ENCODE measurements at regions not wholly inside any gene's neighbourhood (a gene's known extent, or its start where the extent isn't known, plus 50 kb on each side); places are given as distances from the start of the nearest gene placed in this dataset.
A peak's percentile ranks its signal among the peaks of the same experiment; 100 is the strongest.

DNA sequence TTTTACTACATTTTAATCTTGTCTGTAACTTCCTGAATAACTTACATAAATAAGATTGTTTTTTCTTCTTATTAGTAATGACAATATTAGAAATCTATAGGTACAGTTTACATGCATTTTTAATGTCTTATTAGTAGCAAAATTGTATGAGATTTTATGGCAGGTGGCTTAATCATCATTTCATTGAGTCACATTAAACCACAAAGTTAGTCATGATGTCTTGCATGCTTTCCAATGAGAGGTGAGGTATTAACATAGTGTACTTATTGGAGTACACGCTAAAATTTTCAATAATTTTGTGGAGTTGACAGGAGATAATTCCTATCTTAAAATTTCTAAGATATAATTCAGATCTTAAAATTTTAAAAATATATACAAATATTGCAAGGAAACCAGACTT, 989.6 kb upstream of the ARRDC3 start:
- Histone ChIP-seq H3K27ac (ENCODE audit: low read depth, low read length) (no peak overlapping the region), H3K4me3 (ENCODE audit: low read depth, low read length) (no peak overlapping the region), H2AFZ (ENCODE audit: low read length, unreplicated experiment) (no peak overlapping the region)

DNA sequence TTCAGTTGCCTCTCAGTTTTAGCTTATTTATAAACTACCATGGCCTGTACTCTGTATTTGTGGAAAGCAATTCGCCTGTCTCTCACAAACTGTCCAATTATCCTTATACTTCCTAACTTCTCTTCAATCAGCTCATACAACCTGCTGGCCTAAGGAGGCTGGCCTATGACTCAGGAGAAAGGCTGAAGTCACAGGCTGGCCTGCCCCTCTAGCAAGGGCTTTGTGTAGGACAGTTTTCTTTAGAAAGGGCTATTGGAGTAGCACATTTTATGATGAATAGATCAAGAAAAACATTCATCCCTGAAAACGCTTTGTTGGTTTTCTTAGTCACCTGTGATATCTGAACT, 988.7 kb upstream of the ARRDC3 start:
- H3K27me3 ChIP-seq (ENCODE audit: insufficient read depth, low read length), result no peaks in the 10 kb centered on the region
- H2AFZ ChIP-seq (ENCODE audit: low read length, unreplicated experiment), result peak overlapping the region; percentile 48
- peaks cover 14% of the 10 kb centered on the region for H3K4me1 ChIP-seq (ENCODE audit: control insufficient read depth, insufficient read depth, low read length, unreplicated experiment)
- no peaks in the 10 kb centered on the region for H3K36me3 ChIP-seq (ENCODE audit: insufficient read depth, low read length)
- H3K27ac ChIP-seq (ENCODE audit: low read depth, low read length), result 0 out of 2 replicates have a peak overlapping the region, but pooled peaks have one; percentile 3
- H3K79me2 ChIP-seq (ENCODE audit: control insufficient read depth, insufficient read depth, low read length, unreplicated experiment), result no peaks in the 10 kb centered on the region
- H3K4me3 ChIP-seq (ENCODE audit: low read depth, low read length), result no peak overlapping the region

More for the DNA sequence above, 989.6 kb upstream of the ARRDC3 start:
- H3K4me1 ChIP-seq (ENCODE audit: control insufficient read depth, insufficient read depth, low read length, unreplicated experiment), result peaks cover 14% of the 10 kb centered on the region
- H3K36me3 ChIP-seq (ENCODE audit: insufficient read depth, low read length), result no peaks in the 10 kb centered on the region
- H3K27me3 ChIP-seq (ENCODE audit: insufficient read depth, low read length), result no peaks in the 10 kb centered on the region
- H3K79me2 ChIP-seq (ENCODE audit: control insufficient read depth, insufficient read depth, low read length, unreplicated experiment), result no peaks in the 10 kb centered on the region

DNA sequence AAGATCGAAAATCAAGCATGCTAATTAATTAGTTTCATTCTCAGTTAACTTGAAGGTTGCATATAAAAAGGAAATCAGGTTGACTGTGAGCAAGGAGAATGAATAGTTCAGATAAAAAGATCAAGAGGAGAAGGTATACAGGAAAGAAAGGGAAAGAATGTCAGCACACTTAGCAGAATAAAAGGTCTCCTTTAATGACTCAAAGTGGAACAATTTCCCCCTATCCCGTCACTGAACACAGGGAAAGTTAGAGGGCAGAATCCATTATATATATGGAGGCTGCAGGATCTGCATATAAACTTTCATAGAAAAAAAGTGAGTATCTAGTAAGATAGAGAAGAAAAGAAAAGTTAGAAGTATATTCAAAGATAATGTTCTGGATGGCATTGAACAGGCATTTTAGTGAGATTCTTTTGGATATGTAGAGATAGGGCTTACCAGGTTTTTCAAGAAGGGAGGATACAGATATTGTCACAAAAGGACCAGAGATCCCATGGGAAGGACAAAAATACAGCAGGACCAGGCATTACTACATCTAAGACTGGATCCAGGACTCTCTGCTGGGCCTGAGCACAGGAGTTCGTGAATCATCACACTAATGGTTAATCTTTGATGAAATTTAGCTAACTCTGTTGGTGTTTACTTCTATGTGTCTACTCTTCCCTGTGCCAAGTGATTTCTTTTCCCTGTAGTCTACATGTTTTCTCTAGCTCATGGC, 988.2 kb upstream of the ARRDC3 start:
- Histone ChIP-seq H3K4me3 (ENCODE audit: low read depth, low read length) (no peak overlapping the region), H3K36me3 (ENCODE audit: insufficient read depth, low read length) (no peaks in the 10 kb centered on the region), H3K79me2 (ENCODE audit: control insufficient read depth, insufficient read depth, low read length, unreplicated experiment) (no peaks in the 10 kb centered on the region), H3K27ac (ENCODE audit: low read depth, low read length) (no peak overlapping the region), H2AFZ (ENCODE audit: low read length, unreplicated experiment) (peak overlapping the region; percentile 48), H3K27me3 (ENCODE audit: insufficient read depth, low read length) (no peaks in the 10 kb centered on the region), H3K4me1 (ENCODE audit: control insufficient read depth, insufficient read depth, low read length, unreplicated experiment) (peaks cover 14% of the 10 kb centered on the region)

DNA sequence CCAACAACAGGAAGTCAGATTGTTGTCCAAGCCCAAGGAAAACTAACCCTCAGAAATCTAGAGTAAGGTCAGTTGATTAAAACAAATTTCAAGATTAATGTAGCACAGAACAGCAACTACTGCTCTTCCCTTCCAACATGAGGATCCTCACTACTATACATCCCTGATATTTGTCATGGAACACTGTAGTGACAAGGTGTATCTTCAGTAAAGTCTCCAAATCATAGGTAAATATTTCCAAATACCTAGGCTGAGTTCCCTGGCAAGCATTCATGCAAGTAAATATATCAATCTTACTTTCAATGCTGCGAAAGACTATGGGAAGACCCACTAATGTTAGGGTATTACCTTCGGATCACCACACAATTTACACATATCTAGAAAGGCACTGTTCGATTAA, 986.9 kb upstream of the ARRDC3 start:
- H3K36me3 ChIP-seq (ENCODE audit: insufficient read depth, low read length), result no peaks in the 10 kb centered on the region
- no peak overlapping the region for H3K27ac ChIP-seq (ENCODE audit: low read depth, low read length)
- no peaks in the 10 kb centered on the region for H3K79me2 ChIP-seq (ENCODE audit: control insufficient read depth, insufficient read depth, low read length, unreplicated experiment)
- H3K27me3 ChIP-seq (ENCODE audit: insufficient read depth, low read length), result no peaks in the 10 kb centered on the region
- no peak overlapping the region for H2AFZ ChIP-seq (ENCODE audit: low read length, unreplicated experiment)
- no peak overlapping the region for H3K4me3 ChIP-seq (ENCODE audit: low read depth, low read length)
- peaks cover 14% of the 10 kb centered on the region for H3K4me1 ChIP-seq (ENCODE audit: control insufficient read depth, insufficient read depth, low read length, unreplicated experiment)

DNA sequence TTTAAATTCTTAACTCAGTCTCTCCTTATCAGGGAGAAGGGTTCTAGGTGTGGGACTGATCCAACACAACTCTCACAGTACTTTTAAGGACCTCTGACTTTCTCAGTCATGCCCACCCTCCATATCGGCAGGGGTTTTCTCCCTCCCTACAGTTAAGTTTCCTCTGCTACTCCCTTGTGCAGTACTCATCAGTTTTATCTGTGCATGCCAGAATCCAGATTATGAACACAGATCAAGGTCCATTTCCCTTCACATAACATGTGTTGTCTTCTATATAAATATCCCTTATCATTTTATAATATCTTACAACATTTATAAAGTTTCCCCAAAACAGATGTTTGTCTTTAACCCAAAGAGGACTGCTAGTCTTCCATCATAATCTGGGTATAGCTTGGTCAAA, 986.5 kb upstream of the ARRDC3 start:
- Histone ChIP-seq H2AFZ (ENCODE audit: low read length, unreplicated experiment) (no peak overlapping the region), H3K27ac (ENCODE audit: low read depth, low read length) (no peak overlapping the region), H3K36me3 (ENCODE audit: insufficient read depth, low read length) (no peaks in the 10 kb centered on the region), H3K79me2 (ENCODE audit: control insufficient read depth, insufficient read depth, low read length, unreplicated experiment) (no peaks in the 10 kb centered on the region), H3K4me3 (ENCODE audit: low read depth, low read length) (no peak overlapping the region), H3K27me3 (ENCODE audit: insufficient read depth, low read length) (no peaks in the 10 kb centered on the region), H3K4me1 (ENCODE audit: control insufficient read depth, insufficient read depth, low read length, unreplicated experiment) (peaks cover 14% of the 10 kb centered on the region)

DNA sequence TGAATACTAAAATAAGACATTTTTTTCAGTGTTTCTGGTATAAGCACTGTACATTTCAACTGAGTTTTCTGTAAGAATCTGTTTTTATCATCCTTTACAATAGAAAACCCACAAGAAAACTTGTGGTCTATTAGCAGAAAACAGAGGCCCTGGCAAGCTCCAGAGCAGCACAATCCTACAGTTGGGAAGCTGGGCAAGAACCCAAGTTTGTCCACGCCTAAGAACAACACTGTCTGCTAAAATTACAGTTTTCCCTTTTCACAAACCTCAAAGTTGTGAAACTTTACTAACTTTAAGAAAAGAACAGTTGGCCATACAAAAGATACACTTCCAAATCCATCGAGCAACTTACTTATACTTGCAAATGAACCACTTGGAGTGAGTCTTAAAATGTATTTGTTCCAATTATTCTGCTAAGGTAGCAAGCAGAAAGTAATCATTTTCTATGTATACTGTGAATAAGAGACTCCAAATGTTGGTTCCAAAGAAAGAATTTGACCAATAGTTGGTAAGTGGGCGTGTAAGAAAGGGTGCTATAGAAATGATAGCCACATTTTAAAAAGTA, 982.0 kb upstream of the ARRDC3 start:
- H3K27ac ChIP-seq (ENCODE audit: low read depth, low read length), result no peak overlapping the region

DNA sequence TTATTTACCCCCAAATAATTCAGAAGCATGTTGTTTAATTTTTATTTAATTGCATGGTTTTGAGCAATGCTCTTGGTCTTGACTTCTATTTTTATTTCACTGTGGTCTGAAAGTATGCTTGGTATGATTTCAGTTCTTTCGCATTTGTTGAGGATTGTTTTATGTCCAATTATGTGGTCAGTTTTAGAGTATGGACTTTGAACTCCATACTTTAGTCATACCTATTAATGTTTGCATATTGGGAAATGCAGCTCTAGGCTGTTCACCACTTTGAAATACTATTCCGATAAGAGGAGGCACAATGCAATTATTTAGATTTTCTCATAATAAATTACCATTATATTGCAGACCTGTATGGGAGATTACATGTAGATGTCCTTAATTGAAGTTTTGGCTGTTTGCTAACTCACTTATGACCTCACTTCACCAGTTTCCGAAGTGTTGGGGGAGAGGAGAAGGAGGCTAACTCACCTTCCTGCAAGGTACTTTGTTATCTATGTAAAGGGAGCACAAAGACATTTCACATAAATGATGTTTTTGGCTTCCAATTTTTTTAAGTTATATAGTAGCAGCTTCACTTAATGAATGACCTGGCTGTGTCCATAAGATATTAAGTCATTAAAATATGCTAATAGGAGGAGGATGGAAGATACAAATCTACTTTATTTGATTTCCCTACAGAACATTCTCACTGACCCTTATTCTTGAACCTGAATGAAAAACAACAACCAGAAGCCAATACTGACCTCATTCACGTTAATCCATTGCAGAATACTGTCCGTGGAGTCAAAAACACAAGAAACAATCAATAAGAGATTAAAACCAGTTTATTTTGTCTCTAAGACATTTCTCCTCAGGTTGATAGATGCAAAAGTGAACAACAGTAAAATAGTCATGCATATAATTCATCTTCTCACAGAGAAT, 970.3 kb upstream of the ARRDC3 start:
- Histone ChIP-seq H3K27me3 (ENCODE audit: insufficient read depth, low read length) (no peaks in the 10 kb centered on the region), H3K36me3 (ENCODE audit: insufficient read depth, low read length) (no peaks in the 10 kb centered on the region), H3K4me3 (ENCODE audit: low read depth, low read length) (no peak overlapping the region), H2AFZ (ENCODE audit: low read length, unreplicated experiment) (no peak overlapping the region), H3K4me1 (ENCODE audit: control insufficient read depth, insufficient read depth, low read length, unreplicated experiment) (no peaks in the 10 kb centered on the region), H3K27ac (ENCODE audit: low read depth, low read length) (no peak overlapping the region), H3K79me2 (ENCODE audit: control insufficient read depth, insufficient read depth, low read length, unreplicated experiment) (no peaks in the 10 kb centered on the region)

More for the DNA sequence above, 982.0 kb upstream of the ARRDC3 start:
- Histone ChIP-seq H2AFZ (ENCODE audit: low read length, unreplicated experiment) (no peak overlapping the region), H3K36me3 (ENCODE audit: insufficient read depth, low read length) (no peaks in the 10 kb centered on the region), H3K4me1 (ENCODE audit: control insufficient read depth, insufficient read depth, low read length, unreplicated experiment) (no peaks in the 10 kb centered on the region), H3K27me3 (ENCODE audit: insufficient read depth, low read length) (no peaks in the 10 kb centered on the region), H3K4me3 (ENCODE audit: low read depth, low read length) (no peak overlapping the region), H3K79me2 (ENCODE audit: control insufficient read depth, insufficient read depth, low read length, unreplicated experiment) (no peaks in the 10 kb centered on the region)

DNA sequence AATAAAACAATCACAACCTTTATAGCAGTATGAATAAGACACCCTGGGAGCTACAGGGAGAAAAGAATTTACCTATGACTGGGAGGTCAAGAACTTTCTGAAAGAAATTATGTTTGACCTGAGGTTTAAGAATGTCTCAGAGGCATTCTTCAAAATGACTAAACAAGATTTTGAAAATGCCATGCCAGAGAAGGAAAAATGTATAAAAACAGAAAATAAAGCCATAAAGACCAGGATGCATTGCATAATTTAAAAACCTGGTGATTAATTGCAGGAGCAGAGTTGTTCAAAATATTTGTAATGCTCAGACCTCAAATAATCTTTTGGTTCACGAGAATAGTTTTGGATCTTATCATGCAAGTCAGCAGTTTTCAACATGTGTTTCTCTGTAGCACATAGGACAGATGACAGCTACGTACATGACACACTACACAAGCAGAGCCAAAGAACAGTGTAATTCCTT, 954.7 kb upstream of the ARRDC3 start:
- Histone ChIP-seq H3K4me1 (ENCODE audit: control insufficient read depth, insufficient read depth, low read length, unreplicated experiment) (peaks cover 11% of the 10 kb centered on the region), H3K79me2 (ENCODE audit: control insufficient read depth, insufficient read depth, low read length, unreplicated experiment) (no peaks in the 10 kb centered on the region), H3K4me3 (ENCODE audit: low read depth, low read length) (no peak overlapping the region), H3K27me3 (ENCODE audit: insufficient read depth, low read length) (no peaks in the 10 kb centered on the region), H3K27ac (ENCODE audit: low read depth, low read length) (peak overlapping the region; percentile 36), H2AFZ (ENCODE audit: low read length, unreplicated experiment) (peak overlapping the region; percentile 31), H3K36me3 (ENCODE audit: insufficient read depth, low read length) (no peaks in the 10 kb centered on the region)

DNA sequence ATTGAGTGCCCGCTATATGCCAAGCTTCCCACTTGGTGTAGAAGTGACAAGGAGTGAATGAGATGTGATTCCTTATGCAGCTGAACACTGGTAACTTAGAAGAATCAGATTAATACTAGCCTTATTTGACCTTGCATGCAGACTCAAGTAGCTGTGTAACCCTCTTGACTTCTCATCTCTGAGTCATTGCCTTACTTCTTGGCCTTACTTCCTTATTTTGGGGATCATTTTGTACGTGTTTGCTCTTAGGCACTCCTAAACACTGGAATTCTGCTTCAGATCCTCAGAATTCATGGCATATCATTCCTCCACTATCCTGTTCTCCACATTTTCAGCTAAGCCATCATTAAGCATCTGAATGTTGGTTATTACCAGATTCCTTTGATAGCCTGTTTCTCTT, 948.9 kb upstream of the ARRDC3 start:
- Histone ChIP-seq H3K4me3 (ENCODE audit: low read depth, low read length) (peak overlapping the region; percentile 39; the same call in 1 of the 2 replicates), H3K27me3 (ENCODE audit: insufficient read depth, low read length) (no peaks in the 10 kb centered on the region), H3K36me3 (ENCODE audit: insufficient read depth, low read length) (no peaks in the 10 kb centered on the region), H3K27ac (ENCODE audit: low read depth, low read length) (peak overlapping the region; percentile 49), H3K4me1 (ENCODE audit: control insufficient read depth, insufficient read depth, low read length, unreplicated experiment) (peaks cover 15% of the 10 kb centered on the region), H2AFZ (ENCODE audit: low read length, unreplicated experiment) (peak overlapping the region; percentile 69), H3K79me2 (ENCODE audit: control insufficient read depth, insufficient read depth, low read length, unreplicated experiment) (no peaks in the 10 kb centered on the region)

DNA sequence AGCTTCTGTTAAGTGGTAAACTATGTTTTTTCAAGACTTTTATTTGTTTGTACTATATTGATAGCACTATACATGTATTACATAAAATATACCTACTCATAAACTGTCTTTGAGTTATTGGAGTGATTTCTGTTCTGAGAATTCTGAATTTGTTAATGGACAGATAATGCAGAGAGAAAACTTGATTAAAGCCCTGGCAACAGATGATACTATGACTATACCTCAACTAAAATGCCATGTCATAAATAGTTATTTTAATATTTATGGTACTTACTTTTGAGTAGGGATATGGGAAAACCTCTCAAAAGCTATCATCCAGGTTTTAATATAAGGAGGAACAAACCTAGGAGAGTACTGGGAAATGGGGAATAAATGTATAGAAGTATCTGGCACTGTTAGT, 947.2 kb upstream of the ARRDC3 start:
- peaks cover 14% of the 10 kb centered on the region for H3K4me1 ChIP-seq (ENCODE audit: control insufficient read depth, insufficient read depth, low read length, unreplicated experiment)
- H3K27me3 ChIP-seq (ENCODE audit: insufficient read depth, low read length), result no peaks in the 10 kb centered on the region
- H3K4me3 ChIP-seq (ENCODE audit: low read depth, low read length), result no peak overlapping the region
- no peak overlapping the region for H3K27ac ChIP-seq (ENCODE audit: low read depth, low read length)
- no peaks in the 10 kb centered on the region for H3K36me3 ChIP-seq (ENCODE audit: insufficient read depth, low read length)
- no peak overlapping the region for H2AFZ ChIP-seq (ENCODE audit: low read length, unreplicated experiment)
- no peaks in the 10 kb centered on the region for H3K79me2 ChIP-seq (ENCODE audit: control insufficient read depth, insufficient read depth, low read length, unreplicated experiment)
